Osteoblast (primary cell): ENCODE measurements at regions not wholly inside any gene's neighbourhood (a gene's known extent, or its start where the extent isn't known, plus 50 kb on each side); places are given as distances from the start of the nearest gene placed in this dataset.
A peak's percentile ranks its signal among the peaks of the same experiment; 100 is the strongest.
"Not testable (repeated sequence)": the region's sequence is repeated elsewhere in the genome, so short reads cannot be mapped to it uniquely, and the experiment has no call there.

Experiments
- DNase-seq: peaks from one replicate; pipeline ENCODE4 v3.0.0; 2011; ENCODE audit warnings: low spot score, mixed read lengths; ENCODE audit not compliant: insufficient read length; ENCODE audit errors: missing footprints
- H2AFZ ChIP-seq: 2 replicates; pipeline ENCODE4 v1.6.0; 2011; ENCODE audit warnings: mild to moderate bottlenecking, low read length
- H3K27ac ChIP-seq: 2 replicates; pipeline ENCODE4 v1.5.1; 2011; ENCODE audit warnings: mild to moderate bottlenecking, low read depth, low read length, moderate library complexity
- H3K27me3 ChIP-seq: 2 replicates; pipeline ENCODE4 v1.6.0; 2012; ENCODE audit warnings: mild to moderate bottlenecking, control low read depth, inconsistent platforms, low read length, moderate library complexity; ENCODE audit not compliant: insufficient read depth
- H3K36me3 ChIP-seq: 2 replicates; pipeline ENCODE4 v1.5.1; 2011; ENCODE audit warnings: mild to moderate bottlenecking, low read length, control low read depth, moderate library complexity; ENCODE audit not compliant: insufficient read depth
- H3K4me1 ChIP-seq: 2 replicates; pipeline ENCODE4 v1.5.1; 2011; ENCODE audit warnings: mild to moderate bottlenecking, low read length, control low read depth, moderate library complexity; ENCODE audit not compliant: insufficient read depth
- H3K4me2 ChIP-seq: 2 replicates; pipeline ENCODE4 v1.6.0; 2011; ENCODE audit warnings: mild to moderate bottlenecking, low read length; ENCODE audit not compliant: insufficient read depth
- H3K4me3 ChIP-seq: fragments of 200-600 bp; sonication (generic); 3 replicates; pipeline ENCODE4 v1.5.1; 2012; ENCODE audit warnings: mild to moderate bottlenecking, low read length, inconsistent platforms; ENCODE audit not compliant: insufficient read depth
- H3K79me2 ChIP-seq: 2 replicates; pipeline ENCODE4 v1.6.0; 2012; ENCODE audit warnings: mild to moderate bottlenecking, low read length, control low read depth, inconsistent platforms; ENCODE audit not compliant: insufficient read depth
- H3K9me3 ChIP-seq: 2 replicates; pipeline ENCODE4 v1.5.1; 2011; ENCODE audit warnings: low read depth, low read length, control low read depth
- H4K20me1 ChIP-seq: 2 replicates; pipeline ENCODE4 v1.6.0; 2012; ENCODE audit warnings: mild to moderate bottlenecking, low read length, control low read depth; ENCODE audit not compliant: insufficient read depth
- TF ChIP-seq, protein P1 (sequence below): IDR thresholded peaks from 2 replicates; pipeline ENCODE4 v1.5.1; 2011; ENCODE audit warnings: mild to moderate bottlenecking, low read depth, low read length, moderate library complexity; ENCODE audit errors: extremely low read depth

DNA sequence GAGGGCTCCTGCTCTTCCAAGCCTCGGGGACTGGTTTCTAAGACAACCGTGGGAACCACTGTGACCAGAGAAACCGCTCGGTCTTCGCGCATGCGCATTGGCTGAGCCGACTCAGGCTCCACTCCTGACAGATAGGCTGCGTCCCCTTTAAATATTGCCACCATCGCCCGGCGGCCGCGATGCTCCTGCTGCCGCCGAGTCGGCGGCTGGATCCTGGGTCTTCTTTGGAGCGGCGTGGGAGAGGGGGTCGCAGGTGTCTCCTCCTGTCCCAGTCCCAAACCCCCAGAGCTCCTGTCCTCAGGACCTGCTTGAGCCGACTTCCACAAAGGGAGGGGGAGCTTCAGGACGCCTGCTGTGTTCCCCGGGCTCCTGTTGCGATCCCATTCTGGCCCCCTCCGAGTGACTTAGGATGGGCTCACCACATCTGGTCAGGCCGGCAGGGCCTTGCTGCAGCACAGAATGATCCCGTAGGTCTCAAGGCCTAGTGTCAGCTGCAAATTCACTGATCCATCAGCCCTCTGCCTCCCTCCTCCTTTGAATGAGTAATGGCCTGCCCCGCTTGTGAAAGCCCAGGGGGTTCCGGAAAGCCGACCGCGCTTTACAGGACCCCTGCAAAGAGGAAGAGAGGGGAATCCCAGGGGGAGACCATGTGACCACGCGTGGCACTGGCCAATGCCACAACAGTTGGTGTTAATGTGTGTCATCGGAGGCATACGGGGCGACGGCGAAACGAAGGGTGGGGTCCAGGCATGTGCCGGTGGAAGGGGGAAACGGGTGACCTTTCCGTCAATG lies 683.2 kb upstream of the TPTE start:
- Histone ChIP-seq H3K4me3 (no peak overlapping the region), H4K20me1 (no peaks in the 10 kb centered on the region), H3K4me2 (no peak overlapping the region), H2AFZ (no peak overlapping the region), H3K9me3 (peaks cover 2% of the 10 kb centered on the region), H3K36me3 (no peaks in the 10 kb centered on the region), H3K79me2 (no peaks in the 10 kb centered on the region), H3K27me3 (no peaks in the 10 kb centered on the region), H3K4me1 (no peaks in the 10 kb centered on the region), H3K27ac (no peak overlapping the region)
- DNase-seq: peak; percentile 42
- TF ChIP-seq, protein P1, sequence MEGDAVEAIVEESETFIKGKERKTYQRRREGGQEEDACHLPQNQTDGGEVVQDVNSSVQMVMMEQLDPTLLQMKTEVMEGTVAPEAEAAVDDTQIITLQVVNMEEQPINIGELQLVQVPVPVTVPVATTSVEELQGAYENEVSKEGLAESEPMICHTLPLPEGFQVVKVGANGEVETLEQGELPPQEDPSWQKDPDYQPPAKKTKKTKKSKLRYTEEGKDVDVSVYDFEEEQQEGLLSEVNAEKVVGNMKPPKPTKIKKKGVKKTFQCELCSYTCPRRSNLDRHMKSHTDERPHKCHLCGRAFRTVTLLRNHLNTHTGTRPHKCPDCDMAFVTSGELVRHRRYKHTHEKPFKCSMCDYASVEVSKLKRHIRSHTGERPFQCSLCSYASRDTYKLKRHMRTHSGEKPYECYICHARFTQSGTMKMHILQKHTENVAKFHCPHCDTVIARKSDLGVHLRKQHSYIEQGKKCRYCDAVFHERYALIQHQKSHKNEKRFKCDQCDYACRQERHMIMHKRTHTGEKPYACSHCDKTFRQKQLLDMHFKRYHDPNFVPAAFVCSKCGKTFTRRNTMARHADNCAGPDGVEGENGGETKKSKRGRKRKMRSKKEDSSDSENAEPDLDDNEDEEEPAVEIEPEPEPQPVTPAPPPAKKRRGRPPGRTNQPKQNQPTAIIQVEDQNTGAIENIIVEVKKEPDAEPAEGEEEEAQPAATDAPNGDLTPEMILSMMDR: no peak

GRCh38 chr21:9838738-9839642 lies 682.4 kb upstream of the TPTE start:
- Histone ChIP-seq H2AFZ (no peak overlapping the region), H3K4me1 (no peaks in the 10 kb centered on the region), H3K79me2 (no peaks in the 10 kb centered on the region), H3K27ac (no peak overlapping the region), H3K4me3 (no peak overlapping the region), H4K20me1 (no peaks in the 10 kb centered on the region), H3K4me2 (no peak overlapping the region), H3K27me3 (no peaks in the 10 kb centered on the region), H3K36me3 (no peaks in the 10 kb centered on the region), H3K9me3 (peaks cover 2% of the 10 kb centered on the region)
- peak; percentile 9 for DNase-seq
- TF ChIP-seq, protein P1: no peak

- not testable (repeated sequence) for H3K4me2 ChIP-seq, H3K27me3 ChIP-seq, H3K36me3 ChIP-seq, H3K4me3 ChIP-seq, H3K79me2 ChIP-seq, H2AFZ ChIP-seq, DNase-seq, H3K27ac ChIP-seq, H3K9me3 ChIP-seq, H4K20me1 ChIP-seq, H3K4me1 ChIP-seq
These were observed 677.3 kb upstream of the TPTE start for GRCh38 chr21:9844106-9844505.

DNA sequence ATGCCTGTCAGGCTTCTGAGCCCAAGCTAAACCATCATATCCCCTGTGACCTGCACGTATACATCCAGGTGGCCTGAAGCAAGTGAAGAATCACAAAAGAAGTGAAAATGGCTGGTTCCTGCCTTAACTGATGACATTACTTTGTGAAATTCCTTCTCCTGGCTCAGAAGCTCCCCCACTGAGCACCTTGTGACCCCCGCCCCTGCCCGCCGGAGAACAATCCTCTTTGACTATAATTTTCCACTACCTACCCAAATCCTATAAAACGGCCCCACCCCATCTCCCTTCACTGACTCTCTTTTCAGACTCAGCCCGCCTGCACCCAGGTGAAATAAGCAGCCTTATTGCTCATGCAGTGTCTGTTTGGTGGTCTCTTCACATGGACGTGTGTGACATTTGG lies 673.9 kb upstream of the TPTE start:
- not testable (repeated sequence) for H3K27ac ChIP-seq, H3K79me2 ChIP-seq, DNase-seq, H3K4me2 ChIP-seq, H2AFZ ChIP-seq, H3K9me3 ChIP-seq, H3K27me3 ChIP-seq, H3K4me1 ChIP-seq, H4K20me1 ChIP-seq, H3K36me3 ChIP-seq, H3K4me3 ChIP-seq

GRCh38 chr21:9851166-9851565 lies 670.2 kb upstream of the TPTE start:
- H3K4me2 ChIP-seq, H3K79me2 ChIP-seq, H3K36me3 ChIP-seq, H4K20me1 ChIP-seq, DNase-seq, H3K4me1 ChIP-seq, H3K27ac ChIP-seq, H3K27me3 ChIP-seq, H2AFZ ChIP-seq, H3K9me3 ChIP-seq, H3K4me3 ChIP-seq: not testable (repeated sequence)

- not testable (repeated sequence) for H3K4me1 ChIP-seq, H3K36me3 ChIP-seq, DNase-seq, H2AFZ ChIP-seq, H3K4me2 ChIP-seq, H3K79me2 ChIP-seq, H4K20me1 ChIP-seq, H3K27me3 ChIP-seq, H3K27ac ChIP-seq, H3K4me3 ChIP-seq, H3K9me3 ChIP-seq
These were observed 669.7 kb upstream of the TPTE start for GRCh38 chr21:9851695-9852094.

DNA sequence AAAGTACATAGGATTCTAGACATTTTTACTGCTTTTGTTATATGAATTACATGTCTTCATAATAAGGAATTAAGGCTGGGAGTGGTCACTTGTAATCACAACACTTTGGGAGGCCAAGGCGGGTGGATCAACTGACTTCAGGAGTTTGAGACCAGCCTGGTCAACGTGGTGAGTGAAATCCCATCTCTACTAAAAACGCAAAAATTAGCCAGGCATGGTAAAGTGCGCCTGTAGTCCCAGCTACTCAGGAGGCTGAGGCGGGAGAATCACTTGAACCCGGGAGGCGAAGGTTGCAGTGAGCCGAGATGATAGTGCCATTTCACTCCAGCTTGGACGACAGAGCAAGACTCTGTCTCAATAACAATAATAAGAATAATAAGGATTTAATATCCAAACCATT lies 663.8 kb upstream of the TPTE start:
- not testable (repeated sequence) for H3K4me1 ChIP-seq, H3K27ac ChIP-seq, H2AFZ ChIP-seq, DNase-seq, H3K27me3 ChIP-seq, H3K9me3 ChIP-seq, H4K20me1 ChIP-seq, H3K79me2 ChIP-seq, H3K4me2 ChIP-seq, H3K4me3 ChIP-seq, H3K36me3 ChIP-seq
